Activated B cell treated with CpG ODN at 0.5 μM for 24 hours (primary cell): ENCODE measurements at regions not wholly inside any gene's neighbourhood (a gene's known extent, or its start where the extent isn't known, plus 50 kb on each side); places are given as distances from the start of the nearest gene placed in this dataset.

ENCODE experiments used
- ATAC-seq: fragments of 200-7000 bp; cut with Tn5 transposase; one replicate; pipeline ENCODE4 v1.10.0; 2021; ENCODE audit warnings: low read depth, mild to moderate bottlenecking, moderate library complexity
- CTCF ChIA-PET: fragments of 350-600 bp; sonication (Branson Sonifier 250); formaldehyde crosslinking; loops from one replicate; lab custom pipeline; 2021; ENCODE audit warnings: antibody characterized with exemption; lab: Charles Lee
- POLR2A ChIA-PET: fragments of 350-600 bp; sonication (Branson Sonifier 250); formaldehyde crosslinking; loops from one replicate; lab custom pipeline; 2021; ENCODE audit warnings: antibody characterized with exemption; lab: Charles Lee
- DNase-seq: peaks from one replicate; pipeline ENCODE4 v3.0.0; 2022
- H3K27ac Mint-ChIP-seq: one replicate; pipeline ENCODE4 v1.8.0; 2020; ENCODE audit warnings: mixed read lengths
- H3K27me3 Mint-ChIP-seq: one replicate; pipeline ENCODE4 v1.8.0; 2021; ENCODE audit warnings: mixed read lengths
- H3K36me3 Mint-ChIP-seq: one replicate; pipeline ENCODE4 v1.8.0; 2021; ENCODE audit warnings: low read depth, mixed read lengths
- H3K4me1 Mint-ChIP-seq: one replicate; pipeline ENCODE4 v1.8.0; 2021; ENCODE audit warnings: mixed read lengths
- H3K4me3 Mint-ChIP-seq: one replicate; pipeline ENCODE4 v1.8.0; 2020; ENCODE audit warnings: mild to moderate bottlenecking, mixed read lengths
- H3K9me3 Mint-ChIP-seq: one replicate; pipeline ENCODE4 v1.8.0; 2020; ENCODE audit warnings: mixed read lengths
- CTCF ChIP-seq: fragments of 200-600 bp; IDR thresholded peaks from one replicate; pipeline ENCODE4 v1.8.0; 2022; ENCODE audit warnings: antibody characterized with exemption, mild to moderate bottlenecking
- intact Hi-C: fragments of 100-400 bp; cut with micrococcal nuclease; formaldehyde crosslinking; loops from one replicate; pipeline ENCODE4 v1.15.1; 2024

GRCh38 chr13:34513526-34513925, 428.5 kb upstream of the NBEA start:
- intact Hi-C loops, result no loop called here
- Mint-ChIP-seq H3K27me3 (no peaks in the 10 kb centered on the region), H3K4me3 (no peak overlapping the region), H3K4me1 (no peaks in the 10 kb centered on the region), H3K36me3 (no peaks in the 10 kb centered on the region), H3K9me3 (peaks cover 12% of the 10 kb centered on the region), H3K27ac (no peak overlapping the region)
- ChIA-PET POLR2A (no interaction called here), CTCF (no interaction called here)
- DNase-seq (no peak), ATAC-seq (no peak)
- TF ChIP-seq CTCF, result no peak

- Mint-ChIP-seq H3K4me3 (no peak overlapping the region), H3K27me3 (no peaks in the 10 kb centered on the region), H3K4me1 (no peaks in the 10 kb centered on the region), H3K9me3 (peaks cover 7% of the 10 kb centered on the region), H3K36me3 (no peaks in the 10 kb centered on the region), H3K27ac (no peak overlapping the region)
- POLR2A ChIA-PET, result no interaction called here
- DNase-seq (no peak), ATAC-seq (no peak)
- intact Hi-C loops, result no loop called here
- CTCF ChIA-PET, result no interaction called here
- TF ChIP-seq CTCF, result no peak
These were observed 426.9 kb upstream of the NBEA start for GRCh38 chr13:34515201-34515600.

GRCh38 chr13:34521171-34521570, 420.9 kb upstream of the NBEA start:
- ChIA-PET POLR2A (no interaction called here), CTCF (no interaction called here)
- H3K4me1 Mint-ChIP-seq, result no peaks in the 10 kb centered on the region
- intact Hi-C loops, result no loop called here
- ATAC-seq (no peak), DNase-seq (no peak)
- no peak overlapping the region for H3K27ac Mint-ChIP-seq
- no peaks in the 10 kb centered on the region for H3K36me3 Mint-ChIP-seq
- no peak for TF ChIP-seq CTCF
- no peaks in the 10 kb centered on the region for H3K27me3 Mint-ChIP-seq
- H3K4me3 Mint-ChIP-seq, result no peak overlapping the region
- H3K9me3 Mint-ChIP-seq, result peaks cover 2% of the 10 kb centered on the region

GRCh38 chr13:34522808-34523207, 419.3 kb upstream of the NBEA start:
- TF ChIP-seq CTCF, result no peak
- H3K4me1 Mint-ChIP-seq, result no peaks in the 10 kb centered on the region
- H3K27me3 Mint-ChIP-seq, result no peaks in the 10 kb centered on the region
- no peaks in the 10 kb centered on the region for H3K36me3 Mint-ChIP-seq
- POLR2A ChIA-PET, result no interaction called here
- intact Hi-C loops, result no loop called here
- no peak overlapping the region for H3K4me3 Mint-ChIP-seq
- CTCF ChIA-PET, result no interaction called here
- peaks cover 2% of the 10 kb centered on the region for H3K9me3 Mint-ChIP-seq
- no peak for ATAC-seq
- H3K27ac Mint-ChIP-seq, result no peak overlapping the region
- DNase-seq, result no peak

- ATAC-seq (no peak), DNase-seq (no peak)
- H3K27ac Mint-ChIP-seq, result no peak overlapping the region
- CTCF ChIA-PET, result no interaction called here
- H3K9me3 Mint-ChIP-seq, result peaks cover 2% of the 10 kb centered on the region
- POLR2A ChIA-PET, result no interaction called here
- H3K4me3 Mint-ChIP-seq, result no peak overlapping the region
- intact Hi-C loops, result no loop called here
- H3K27me3 Mint-ChIP-seq, result no peaks in the 10 kb centered on the region
- H3K36me3 Mint-ChIP-seq, result no peaks in the 10 kb centered on the region
- no peaks in the 10 kb centered on the region for H3K4me1 Mint-ChIP-seq
- no peak for TF ChIP-seq CTCF
These were observed 418.7 kb upstream of the NBEA start for GRCh38 chr13:34523406-34523805.
